PC-9 (cell line): ENCODE measurements at regions not wholly inside any gene's neighbourhood (a gene's known extent, or its start where the extent isn't known, plus 50 kb on each side); places are given as distances from the start of the nearest gene placed in this dataset.
"Not testable (repeated sequence)": the region's sequence is repeated elsewhere in the genome, so short reads cannot be mapped to it uniquely, and the experiment has no call there.

Source experiments
- BruUV-seq: library from RNA; stranded (reverse); fragments of 400-500 nt; replicated peaks from 2 replicates; lab custom pipeline; 2021; lab: Mats Ljungman, UMichigan
- CTCF ChIA-PET: fragments of 300-600 bp; sonication (Branson Sonifier 250); formaldehyde crosslinking; loops from one replicate; lab custom pipeline; 2022; ENCODE audit warnings: antibody characterized with exemption; lab: Charles Lee
- POLR2A ChIA-PET: fragments of 300-600 bp; sonication (Branson Sonifier 250); formaldehyde crosslinking; loops from one replicate; lab custom pipeline; 2022; ENCODE audit warnings: antibody characterized with exemption; ENCODE audit not compliant: unreplicated experiment; lab: Charles Lee
- DNase-seq, 2 experiments: peaks; one replicate each; pipeline versions ENCODE4 v3.0.0 to v3.0.0-alpha.2; 2015 to 2022; ENCODE audit warnings: mixed read lengths in 1 of 2
- H2AFZ ChIP-seq: fragments of 200-600 bp; sonication (generic); 2 replicates; pipeline ENCODE4 v1.8.1; 2017; ENCODE audit warnings: antibody characterized with exemption
- H3F3A ChIP-seq: fragments of 200-600 bp; sonication (generic); 2 replicates; pipeline ENCODE4 v1.8.1; 2017; ENCODE audit warnings: antibody characterized with exemption, mild to moderate bottlenecking, low read depth; ENCODE audit not compliant: insufficient read depth
- H3K27ac ChIP-seq: fragments of 200-600 bp; sonication (generic); 2 replicates; pipeline ENCODE4 v1.6.1; 2016; ENCODE audit warnings: mixed run types
- H3K27me3 ChIP-seq: fragments of 200-600 bp; sonication (generic); 2 replicates; pipeline ENCODE4 v1.6.1; 2016; ENCODE audit warnings: low read depth, mixed run types; ENCODE audit not compliant: insufficient read depth
- H3K36me3 ChIP-seq: fragments of 200-600 bp; sonication (generic); 2 replicates; pipeline ENCODE4 v1.6.1; 2016; ENCODE audit warnings: low read depth, mixed run types
- H3K4me1 ChIP-seq: fragments of 200-600 bp; sonication (generic); replicated peaks from 2 replicates; pipeline ENCODE4 v1.6.1; 2016; ENCODE audit warnings: mixed run types; ENCODE audit not compliant: insufficient read depth
- H3K4me2 ChIP-seq: fragments of 200-600 bp; sonication (generic); 2 replicates; pipeline ENCODE4 v1.6.1; 2017; ENCODE audit warnings: mixed run types
- H3K4me3 ChIP-seq: fragments of 200-600 bp; sonication (generic); 2 replicates; pipeline ENCODE4 v1.6.1; 2016; ENCODE audit warnings: mixed run types
- H3K79me2 ChIP-seq: fragments of 200-600 bp; sonication (generic); 2 replicates; pipeline ENCODE4 v1.6.1; 2017; ENCODE audit warnings: low read depth, mixed run types
- H3K9me2 ChIP-seq: fragments of 200-600 bp; sonication (generic); 2 replicates; pipeline ENCODE4 v1.8.1; 2017; ENCODE audit warnings: mild to moderate bottlenecking; ENCODE audit not compliant: insufficient read depth
- H3K9me3 ChIP-seq: fragments of 200-600 bp; sonication (generic); 2 replicates; pipeline ENCODE4 v1.8.1; 2016; ENCODE audit warnings: low read depth; ENCODE audit not compliant: insufficient read depth
- H4K20me1 ChIP-seq: fragments of 200-600 bp; sonication (generic); 2 replicates; pipeline ENCODE4 v1.8.1; 2017; ENCODE audit not compliant: insufficient read depth
- EZH2 ChIP-seq: fragments of 200-600 bp; sonication (generic); IDR thresholded peaks from 2 replicates; pipeline ENCODE4 v1.8.0; 2017; ENCODE audit warnings: antibody characterized with exemption, low read depth
- intact Hi-C: fragments of 100-400 bp; cut with micrococcal nuclease; formaldehyde crosslinking; loops from one replicate; pipeline ENCODE4 v1.10.0; 2022; ENCODE audit not compliant: unreplicated experiment
- TF ChIP-seq, protein P1 (sequence below): fragments of 200-600 bp; sonication (generic); conservative IDR thresholded peaks from 2 replicates; pipeline ENCODE4 v1.6.1; 2017; ENCODE audit warnings: mixed run types, antibody characterized with exemption, mild to moderate bottlenecking, moderate library complexity

DNA sequence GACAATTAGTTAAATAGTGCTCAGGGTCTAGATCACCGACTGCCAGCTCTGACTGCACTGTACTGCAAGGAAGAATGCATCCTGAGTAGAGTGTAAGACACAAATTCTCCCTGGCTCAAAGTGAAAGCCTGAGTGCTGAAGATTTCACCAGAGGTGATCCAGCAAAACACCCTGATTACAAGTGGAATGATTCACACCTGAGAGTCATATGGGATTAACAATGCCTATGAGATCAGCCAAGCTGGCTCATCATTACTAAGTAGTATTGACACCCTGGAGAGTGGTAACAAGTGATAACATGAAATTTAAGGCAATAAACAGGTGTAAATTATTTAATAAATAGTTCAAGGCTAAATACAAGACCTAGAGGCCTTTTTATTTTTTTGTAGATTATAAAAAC, 403.8 kb upstream of the PRR20A start:
- intact Hi-C loops, result no loop called here
- ChIA-PET CTCF (no interaction called here), POLR2A (no interaction called here)
- no peak overlapping the region for H3K27ac ChIP-seq
- H2AFZ ChIP-seq, result no peak overlapping the region
- no peak for DNase-seq
- no peak overlapping the region for H3K4me3 ChIP-seq
- H3K9me2 ChIP-seq, result no peaks in the 10 kb centered on the region
- TF ChIP-seq, protein P1, sequence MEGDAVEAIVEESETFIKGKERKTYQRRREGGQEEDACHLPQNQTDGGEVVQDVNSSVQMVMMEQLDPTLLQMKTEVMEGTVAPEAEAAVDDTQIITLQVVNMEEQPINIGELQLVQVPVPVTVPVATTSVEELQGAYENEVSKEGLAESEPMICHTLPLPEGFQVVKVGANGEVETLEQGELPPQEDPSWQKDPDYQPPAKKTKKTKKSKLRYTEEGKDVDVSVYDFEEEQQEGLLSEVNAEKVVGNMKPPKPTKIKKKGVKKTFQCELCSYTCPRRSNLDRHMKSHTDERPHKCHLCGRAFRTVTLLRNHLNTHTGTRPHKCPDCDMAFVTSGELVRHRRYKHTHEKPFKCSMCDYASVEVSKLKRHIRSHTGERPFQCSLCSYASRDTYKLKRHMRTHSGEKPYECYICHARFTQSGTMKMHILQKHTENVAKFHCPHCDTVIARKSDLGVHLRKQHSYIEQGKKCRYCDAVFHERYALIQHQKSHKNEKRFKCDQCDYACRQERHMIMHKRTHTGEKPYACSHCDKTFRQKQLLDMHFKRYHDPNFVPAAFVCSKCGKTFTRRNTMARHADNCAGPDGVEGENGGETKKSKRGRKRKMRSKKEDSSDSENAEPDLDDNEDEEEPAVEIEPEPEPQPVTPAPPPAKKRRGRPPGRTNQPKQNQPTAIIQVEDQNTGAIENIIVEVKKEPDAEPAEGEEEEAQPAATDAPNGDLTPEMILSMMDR, result no peak
- TF ChIP-seq EZH2, result no peak
- no peaks in the 10 kb centered on the region for H4K20me1 ChIP-seq
- no peak overlapping the region for H3K4me2 ChIP-seq
- no peaks in the 10 kb centered on the region for H3K9me3 ChIP-seq
- no peaks in the 10 kb centered on the region for H3K4me1 ChIP-seq
- H3K36me3 ChIP-seq, result no peaks in the 10 kb centered on the region
- H3K27me3 ChIP-seq, result no peaks in the 10 kb centered on the region
- H3K79me2 ChIP-seq, result no peaks in the 10 kb centered on the region
- H3F3A ChIP-seq, result no peaks in the 10 kb centered on the region
- no TSS peak for BruUV-seq

DNA sequence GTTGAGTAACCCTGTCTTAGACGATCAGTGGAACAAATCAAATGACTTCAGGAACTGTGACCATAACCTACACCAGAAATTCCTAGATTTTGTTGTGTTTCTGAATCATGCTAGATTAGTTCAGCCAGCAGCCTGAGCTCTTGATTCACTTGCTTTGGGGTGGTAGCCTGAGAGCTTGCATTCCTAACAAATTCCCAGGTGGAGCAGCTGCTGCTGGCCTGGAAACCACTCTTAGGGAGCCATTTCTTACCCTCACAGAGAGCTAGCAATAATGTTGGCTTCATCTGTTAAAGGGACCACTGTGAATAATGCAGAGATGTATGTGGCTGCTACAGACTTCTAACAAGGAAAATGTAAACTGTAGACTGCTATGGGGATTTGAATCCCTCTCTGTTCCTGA, 388.1 kb upstream of the PRR20A start:
- Histone ChIP-seq H3K27me3 (no peaks in the 10 kb centered on the region), H3K36me3 (no peaks in the 10 kb centered on the region), H3K79me2 (no peaks in the 10 kb centered on the region), H3K9me3 (no peaks in the 10 kb centered on the region), H3F3A (no peaks in the 10 kb centered on the region), H3K4me2 (no peak overlapping the region), H3K4me3 (no peak overlapping the region), H3K4me1 (no peaks in the 10 kb centered on the region), H2AFZ (no peak overlapping the region), H3K9me2 (no peaks in the 10 kb centered on the region), H3K27ac (no peak overlapping the region), H4K20me1 (no peaks in the 10 kb centered on the region)
- ChIA-PET CTCF (no interaction called here), POLR2A (no interaction called here)
- BruUV-seq, result no TSS peak
- intact Hi-C loops, result no loop called here
- TF ChIP-seq EZH2, result no peak
- TF ChIP-seq, protein P1, result no peak
- no peak for DNase-seq

DNA sequence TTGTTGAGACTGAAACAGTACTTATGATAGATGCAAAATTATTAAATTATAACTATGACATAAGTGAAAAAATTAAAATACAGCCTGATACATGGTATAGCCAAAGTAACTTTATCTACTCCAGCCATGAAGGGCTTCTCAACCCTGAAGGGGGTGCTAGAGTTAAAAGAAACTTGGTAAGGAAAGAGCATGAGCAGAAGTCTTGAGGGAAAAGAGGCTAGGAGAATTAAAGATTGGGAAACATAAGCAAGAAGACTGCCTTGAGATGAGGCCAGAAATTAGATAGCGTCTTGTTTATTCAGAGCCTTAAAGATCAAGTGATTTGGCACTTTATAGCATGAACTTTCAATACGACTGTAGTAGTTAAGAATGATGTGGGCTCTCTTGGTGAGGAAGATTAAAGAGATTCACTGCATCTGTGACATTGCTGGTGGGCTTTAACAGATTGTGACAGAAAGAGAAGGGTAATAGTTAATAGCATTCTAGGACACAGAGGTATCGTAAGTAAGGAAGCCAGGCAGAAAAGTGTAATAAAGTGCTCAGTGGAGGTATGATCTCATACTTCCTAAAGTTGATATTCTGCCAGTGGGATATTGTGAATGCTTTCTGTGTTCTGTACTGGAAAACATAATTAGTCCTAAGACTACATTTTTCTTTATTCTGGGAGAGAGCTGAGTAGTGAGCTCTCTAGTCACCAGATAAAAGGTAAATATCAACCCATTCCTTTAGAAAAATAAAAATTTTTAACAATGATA, 385.4 kb upstream of the PRR20A start:
- intact Hi-C loops, result no loop called here
- Histone ChIP-seq H3K27ac (no peak overlapping the region), H4K20me1 (no peaks in the 10 kb centered on the region), H3K4me2 (no peak overlapping the region), H3K4me1 (no peaks in the 10 kb centered on the region), H3K9me2 (no peaks in the 10 kb centered on the region), H2AFZ (no peak overlapping the region), H3K27me3 (no peaks in the 10 kb centered on the region), H3K9me3 (no peaks in the 10 kb centered on the region), H3K4me3 (no peak overlapping the region), H3F3A (no peaks in the 10 kb centered on the region), H3K36me3 (no peaks in the 10 kb centered on the region), H3K79me2 (no peaks in the 10 kb centered on the region)
- CTCF ChIA-PET, result no interaction called here
- TF ChIP-seq, protein P1, result no peak
- TF ChIP-seq EZH2, result no peak
- POLR2A ChIA-PET, result no interaction called here
- no TSS peak for BruUV-seq
- no peak for DNase-seq

DNA sequence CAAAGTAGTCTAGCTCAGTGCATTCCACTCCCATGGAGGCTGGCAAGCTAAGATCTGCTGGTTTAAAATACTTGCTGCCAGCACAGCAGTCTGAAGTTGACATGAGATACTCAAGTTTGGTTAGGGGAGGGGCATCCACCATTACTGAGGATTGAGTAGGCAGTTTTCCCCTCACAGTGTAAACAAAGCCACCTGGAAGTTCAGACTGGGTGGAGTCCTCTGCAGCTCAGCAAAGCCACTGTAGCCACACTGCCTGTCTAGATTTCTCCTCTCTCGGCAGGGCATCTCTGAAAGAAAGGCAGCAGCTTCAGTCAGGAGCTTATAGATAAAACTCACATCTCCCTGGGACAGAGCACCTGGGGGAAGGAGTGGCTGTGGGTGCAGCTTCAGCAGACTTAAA, 377.4 kb upstream of the PRR20A start:
- BruUV-seq, DNase-seq, CTCF ChIA-PET, H3K27me3 ChIP-seq, POLR2A ChIA-PET, H3K4me2 ChIP-seq, H2AFZ ChIP-seq, H4K20me1 ChIP-seq, H3K27ac ChIP-seq, intact Hi-C loops, H3K79me2 ChIP-seq, H3K4me1 ChIP-seq, H3F3A ChIP-seq, H3K9me2 ChIP-seq, H3K36me3 ChIP-seq, H3K4me3 ChIP-seq, H3K9me3 ChIP-seq: not testable (repeated sequence)
